ENCODE measurements at regions not wholly inside any gene's neighbourhood (a gene's known extent, or its start where the extent isn't known, plus 50 kb on each side); places are given as distances from the start of the nearest gene placed in this dataset.
"Not testable (repeated sequence)": the region's sequence is repeated elsewhere in the genome, so short reads cannot be mapped to it uniquely, and the experiment has no call there.

DNA sequence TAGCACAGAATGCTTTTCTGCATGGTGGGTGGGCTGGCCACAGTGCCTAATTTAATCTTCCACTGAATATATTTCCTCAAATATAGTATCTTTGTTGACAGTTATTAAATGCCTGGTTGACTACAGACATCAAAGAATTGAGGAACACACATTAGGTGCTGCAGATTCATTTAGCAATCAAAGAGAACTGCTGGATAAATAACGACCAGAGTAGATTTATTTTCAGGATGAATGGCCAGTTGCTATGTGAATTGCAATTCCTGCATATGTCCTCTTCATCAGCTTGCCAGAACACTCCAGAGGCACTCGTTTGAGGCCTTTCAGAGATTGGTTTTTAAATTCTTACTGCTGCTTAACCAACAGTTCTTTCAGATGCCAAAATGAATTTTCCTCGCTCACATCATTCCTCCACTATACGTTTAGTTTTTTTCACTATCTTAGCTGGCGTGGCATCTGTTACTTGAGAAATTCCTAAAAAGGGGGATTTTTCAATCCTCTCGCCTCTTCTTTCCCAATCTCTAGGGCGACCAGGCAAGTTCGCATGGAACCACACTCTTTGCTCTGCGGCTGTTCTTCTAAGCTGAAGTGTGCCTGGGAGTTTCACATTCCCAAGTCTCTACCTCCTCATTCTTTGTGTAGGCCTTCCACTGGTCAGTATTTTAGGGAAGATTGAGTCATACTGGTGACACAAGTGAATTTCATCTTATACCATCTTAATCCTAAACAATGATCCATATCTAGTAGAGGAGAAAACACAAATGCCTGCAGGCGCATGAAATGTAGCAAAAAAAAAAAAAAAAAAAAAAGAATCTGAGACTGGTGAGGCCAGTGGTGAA, 237.1 kb upstream of the NMUR2 start:
- POLR2A ChIA-PET = no interaction called here
- ATAC-seq (no peak), DNase-seq (no peak)
- H3K27ac Mint-ChIP-seq = no peak overlapping the region
- no peak overlapping the region for H3K4me3 Mint-ChIP-seq
- no peaks in the 10 kb centered on the region for H3K4me1 Mint-ChIP-seq
- H3K36me3 Mint-ChIP-seq = no peaks in the 10 kb centered on the region
- no peaks in the 10 kb centered on the region for H3K27me3 Mint-ChIP-seq
- peaks cover 0 to 9% (median 0%) of the 10 kb centered on the region in 9 donors for H3K9me3 Mint-ChIP-seq

DNA sequence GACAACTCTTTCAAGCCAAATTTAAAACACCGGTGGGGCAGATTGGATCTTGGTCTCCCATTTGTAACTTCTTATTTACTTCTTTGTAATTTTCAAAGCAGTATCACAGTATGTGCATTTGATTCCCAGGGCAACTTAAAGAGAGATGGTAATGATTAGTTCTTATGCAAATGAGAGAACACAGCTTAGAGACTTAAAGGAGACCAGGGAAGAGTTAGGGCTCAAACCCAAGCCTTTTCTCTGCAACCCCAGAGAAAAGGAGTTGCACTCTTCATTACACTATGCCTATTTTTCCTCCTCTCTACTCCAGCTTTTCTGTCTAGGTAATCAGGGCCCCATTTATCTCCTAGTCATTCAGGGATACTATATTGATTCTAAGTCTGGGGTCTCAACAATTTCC, 237.8 kb upstream of the NMUR2 start:
- Mint-ChIP-seq H3K27me3 (no peaks in the 10 kb centered on the region), H3K9me3 (peaks cover 0 to 9% (median 2%) of the 10 kb centered on the region in 9 donors), H3K4me3 (no peak overlapping the region), H3K36me3 (no peaks in the 10 kb centered on the region), H3K27ac (no peak overlapping the region), H3K4me1 (no peaks in the 10 kb centered on the region)
- ATAC-seq (no peak), DNase-seq (no peak)
- POLR2A ChIA-PET = no interaction called here

DNA sequence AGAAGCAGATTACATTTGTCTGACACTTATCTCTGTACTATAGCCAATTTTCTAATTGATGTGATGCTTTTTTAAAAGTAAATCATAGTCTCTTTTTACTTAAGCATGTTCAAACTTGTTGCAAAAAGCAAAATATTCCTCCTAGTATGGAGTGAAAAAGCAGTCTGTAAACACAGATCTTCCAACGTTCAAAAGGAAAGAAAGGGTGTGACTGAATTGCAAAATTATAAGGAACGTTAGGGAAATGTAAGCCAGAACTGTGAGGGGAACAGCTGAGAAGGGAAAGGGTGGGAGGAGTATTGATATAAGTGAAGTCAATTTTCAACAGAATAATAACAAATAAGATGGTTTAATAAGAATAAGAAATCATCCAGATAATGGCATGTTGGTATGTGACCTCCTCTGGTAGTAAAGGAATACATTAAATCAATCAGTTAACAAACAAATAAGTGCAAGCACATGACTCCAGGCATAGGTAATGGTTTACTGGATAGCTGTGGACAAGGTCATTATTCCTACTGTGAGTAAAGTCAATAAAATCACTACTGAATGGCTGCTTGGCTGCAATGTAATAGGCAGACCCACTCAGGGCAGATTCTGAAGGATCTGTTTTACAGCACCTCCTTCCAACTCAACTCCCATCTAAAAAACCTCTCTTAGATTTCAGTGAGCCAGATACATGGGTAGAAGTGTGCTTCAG, 239.1 kb upstream of the NMUR2 start:
- ATAC-seq (no peak), DNase-seq (no peak)
- Mint-ChIP-seq H3K4me3 (no peak overlapping the region), H3K9me3 (peaks cover 0 to 10% (median 0%) of the 10 kb centered on the region in 9 donors), H3K27ac (no peak overlapping the region), H3K27me3 (peaks cover 0 to 1% (median 0%) of the 10 kb centered on the region in 5 donors), H3K4me1 (no peaks in the 10 kb centered on the region), H3K36me3 (no peaks in the 10 kb centered on the region)
- POLR2A ChIA-PET = no interaction called here

DNA sequence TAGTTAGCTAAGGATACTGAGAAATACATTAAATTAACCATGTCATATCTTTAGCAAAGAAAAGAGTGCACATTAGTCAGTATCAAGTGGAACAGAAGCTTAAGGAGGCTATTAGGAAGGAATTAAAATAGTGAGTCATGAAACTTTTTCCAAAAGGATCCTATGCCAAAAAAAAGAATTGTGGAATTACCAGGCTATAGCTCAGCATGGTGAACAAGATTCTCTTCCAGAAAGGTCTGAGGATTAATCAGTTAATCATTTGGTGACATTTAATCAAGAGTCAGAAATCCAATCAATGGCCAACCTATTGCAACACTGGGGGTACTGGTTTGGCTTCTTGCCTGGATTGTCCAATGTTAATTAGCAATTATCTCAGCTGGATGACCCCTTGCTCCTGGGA, 244.5 kb upstream of the NMUR2 start:
- no peak overlapping the region for H3K27ac Mint-ChIP-seq
- POLR2A ChIA-PET = no interaction called here
- no peak overlapping the region for H3K4me3 Mint-ChIP-seq
- no peaks in the 10 kb centered on the region for H3K36me3 Mint-ChIP-seq
- no peak for ATAC-seq
- H3K27me3 Mint-ChIP-seq = peaks cover 0 to 1% (median 0%) of the 10 kb centered on the region in 5 donors
- peaks cover 0 to 10% (median 0%) of the 10 kb centered on the region in 9 donors for H3K9me3 Mint-ChIP-seq
- H3K4me1 Mint-ChIP-seq = no peaks in the 10 kb centered on the region
- no peak for DNase-seq

DNA sequence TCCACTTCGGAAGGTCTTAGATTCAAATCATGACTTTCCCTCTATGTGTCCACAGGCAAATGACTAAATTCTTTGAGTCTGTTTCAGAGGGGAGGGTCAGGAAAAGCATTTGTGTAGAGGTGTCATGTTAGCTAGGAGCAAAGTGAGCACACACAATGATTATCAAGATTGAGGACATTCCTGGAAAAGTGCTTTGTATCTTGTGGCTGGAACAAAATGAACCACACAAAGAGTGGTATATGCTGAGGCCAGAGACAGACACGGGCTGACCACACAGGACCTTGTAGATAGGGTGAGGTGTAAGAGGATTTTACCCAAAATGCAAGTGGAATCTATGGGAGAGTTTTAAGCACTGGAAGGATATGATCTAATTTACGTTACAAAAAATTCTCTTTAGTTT, 245.3 kb upstream of the NMUR2 start:
- Mint-ChIP-seq H3K27me3 (peaks cover 0 to 1% (median 0%) of the 10 kb centered on the region in 5 donors), H3K4me3 (no peak overlapping the region), H3K36me3 (no peaks in the 10 kb centered on the region), H3K4me1 (no peaks in the 10 kb centered on the region), H3K27ac (no peak overlapping the region), H3K9me3 (peaks cover 0 to 10% (median 0%) of the 10 kb centered on the region in 9 donors)
- POLR2A ChIA-PET = no interaction called here
- no peak for DNase-seq
- ATAC-seq = no peak

DNA sequence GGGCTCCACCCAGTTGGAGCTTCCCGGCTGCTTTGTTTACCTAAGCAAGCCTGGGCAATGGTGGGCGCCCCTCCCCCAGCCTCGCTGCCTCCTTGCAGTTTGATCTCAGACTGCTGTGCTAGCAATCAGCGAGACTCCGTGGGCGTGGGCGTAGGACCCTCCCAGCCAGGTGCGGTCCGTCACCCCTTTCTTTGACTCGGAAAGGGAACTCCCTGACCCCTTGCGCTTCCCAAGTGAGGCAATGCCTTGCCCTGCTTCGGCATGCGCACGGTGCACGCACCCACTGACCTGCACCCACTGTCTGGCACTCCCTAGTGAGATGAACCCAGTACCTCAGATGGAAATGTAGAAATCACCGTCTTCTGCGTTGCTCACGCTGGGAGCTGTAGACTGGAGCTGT, 254.4 kb upstream of the NMUR2 start:
- ATAC-seq, H3K27me3 Mint-ChIP-seq, H3K27ac Mint-ChIP-seq, H3K4me3 Mint-ChIP-seq, POLR2A ChIA-PET, H3K9me3 Mint-ChIP-seq, H3K36me3 Mint-ChIP-seq, DNase-seq, H3K4me1 Mint-ChIP-seq: not testable (repeated sequence)

DNA sequence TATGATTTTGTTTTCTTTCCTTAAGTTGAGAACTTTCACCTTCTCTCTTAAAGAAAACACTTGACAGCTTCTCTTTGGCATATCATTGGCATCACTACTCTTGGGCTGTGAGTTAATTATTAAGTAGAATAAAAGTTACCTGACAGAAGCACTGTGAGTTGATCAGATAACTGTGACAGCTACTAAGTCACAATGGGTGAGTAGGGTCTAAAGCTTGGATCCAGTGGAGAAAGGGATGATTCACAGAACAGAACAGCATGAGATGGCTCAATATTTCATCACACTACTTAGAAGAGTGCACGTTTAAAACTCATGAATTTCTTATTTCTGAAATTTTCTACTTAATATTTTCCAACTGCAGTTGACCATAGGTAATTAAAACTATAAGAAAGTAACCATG, 268.5 kb upstream of the NMUR2 start:
- H3K27me3 Mint-ChIP-seq = peaks cover 0 to 3% (median 0%) of the 10 kb centered on the region in 5 donors
- ATAC-seq (no peak), DNase-seq (no peak)
- peaks cover 0 to 2% (median 0%) of the 10 kb centered on the region in 9 donors for H3K9me3 Mint-ChIP-seq
- H3K36me3 Mint-ChIP-seq = no peaks in the 10 kb centered on the region
- no peak overlapping the region for H3K27ac Mint-ChIP-seq
- POLR2A ChIA-PET = no interaction called here
- H3K4me3 Mint-ChIP-seq = no peak overlapping the region
- no peaks in the 10 kb centered on the region for H3K4me1 Mint-ChIP-seq

DNA sequence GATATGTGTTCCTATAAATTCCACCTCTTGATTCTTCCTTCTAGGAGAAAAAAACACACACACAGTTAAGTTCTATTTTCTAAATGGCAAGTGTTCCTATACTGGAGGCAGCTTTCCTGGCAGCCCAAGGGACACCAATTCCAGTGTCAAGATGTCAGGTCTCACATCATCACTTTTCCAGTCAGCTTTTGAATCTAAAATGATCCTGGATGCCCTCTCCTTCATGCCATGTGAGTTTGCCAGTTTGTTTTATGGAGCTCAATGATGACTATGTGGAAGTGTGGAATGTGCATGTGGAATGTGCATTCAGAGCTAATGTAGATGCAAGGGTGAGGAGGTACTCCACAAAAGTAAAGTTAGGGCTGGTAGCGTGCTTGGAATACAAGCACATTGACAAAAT, 269.3 kb upstream of the NMUR2 start:
- H3K4me1 Mint-ChIP-seq = no peaks in the 10 kb centered on the region
- H3K4me3 Mint-ChIP-seq = no peak overlapping the region
- no peak for ATAC-seq
- no peak for DNase-seq
- peaks cover 0 to 3% (median 0%) of the 10 kb centered on the region in 9 donors for H3K9me3 Mint-ChIP-seq
- H3K27ac Mint-ChIP-seq = no peak overlapping the region
- no peaks in the 10 kb centered on the region for H3K36me3 Mint-ChIP-seq
- H3K27me3 Mint-ChIP-seq = peaks cover 0 to 3% (median 0%) of the 10 kb centered on the region in 5 donors
- POLR2A ChIA-PET = no interaction called here

DNA sequence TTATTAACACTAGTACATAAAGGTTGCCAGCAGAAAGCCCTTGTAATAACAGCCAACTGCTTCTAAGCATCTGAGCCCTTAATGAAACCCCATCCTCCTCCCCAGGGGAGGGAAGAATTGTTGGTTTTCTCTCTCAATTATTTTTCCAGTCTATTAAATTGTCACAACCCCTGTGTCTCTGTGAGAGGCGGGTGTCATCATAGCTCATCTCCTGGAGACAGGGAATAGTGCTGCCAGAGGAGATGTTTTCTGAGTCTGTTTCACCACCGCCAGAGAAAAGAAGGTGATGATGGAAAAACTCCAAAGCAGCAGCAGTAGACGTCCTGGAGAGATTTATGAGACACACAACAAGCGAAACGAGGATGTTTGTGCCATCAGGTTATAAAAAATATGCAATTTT, 271.1 kb upstream of the NMUR2 start:
- POLR2A ChIA-PET = no interaction called here
- no peak for ATAC-seq
- H3K27ac Mint-ChIP-seq = no peak overlapping the region
- H3K36me3 Mint-ChIP-seq = no peaks in the 10 kb centered on the region
- H3K9me3 Mint-ChIP-seq = peaks cover 0 to 9% (median 3%) of the 10 kb centered on the region in 9 donors
- H3K27me3 Mint-ChIP-seq = peaks cover 0 to 3% (median 0%) of the 10 kb centered on the region in 5 donors
- H3K4me3 Mint-ChIP-seq = no peak overlapping the region
- DNase-seq = no peak
- no peaks in the 10 kb centered on the region for H3K4me1 Mint-ChIP-seq

DNA sequence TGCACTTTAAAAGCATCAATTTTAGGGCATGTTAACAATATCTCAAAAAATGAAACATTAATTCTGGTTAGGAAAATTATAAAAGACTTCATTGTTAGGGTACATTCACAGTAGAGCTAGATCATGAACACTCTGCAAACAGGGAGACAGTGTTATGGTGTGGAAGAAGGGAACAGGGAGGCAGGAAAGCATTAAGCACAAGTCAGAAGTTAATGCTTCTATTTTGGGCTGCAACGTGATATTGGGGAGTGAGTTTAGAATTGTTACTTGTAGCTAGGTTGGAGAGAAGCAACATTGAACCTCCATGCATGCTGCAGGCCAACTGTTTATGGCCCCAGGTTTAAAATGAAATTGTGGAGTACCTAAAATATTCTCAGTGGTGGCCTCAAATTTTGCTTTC, 278.1 kb upstream of the NMUR2 start:
- Mint-ChIP-seq H3K4me3 (no peak overlapping the region), H3K27ac (no peak overlapping the region), H3K9me3 (peaks cover 6 to 47% (median 18%) of the 10 kb centered on the region in 9 donors), H3K27me3 (peaks cover 0 to 1% (median 0%) of the 10 kb centered on the region in 5 donors), H3K4me1 (no peaks in the 10 kb centered on the region), H3K36me3 (peaks cover 0 to 5% (median 0%) of the 10 kb centered on the region in 3 donors)
- POLR2A ChIA-PET = no interaction called here
- ATAC-seq = no peak
- no peak for DNase-seq

DNA sequence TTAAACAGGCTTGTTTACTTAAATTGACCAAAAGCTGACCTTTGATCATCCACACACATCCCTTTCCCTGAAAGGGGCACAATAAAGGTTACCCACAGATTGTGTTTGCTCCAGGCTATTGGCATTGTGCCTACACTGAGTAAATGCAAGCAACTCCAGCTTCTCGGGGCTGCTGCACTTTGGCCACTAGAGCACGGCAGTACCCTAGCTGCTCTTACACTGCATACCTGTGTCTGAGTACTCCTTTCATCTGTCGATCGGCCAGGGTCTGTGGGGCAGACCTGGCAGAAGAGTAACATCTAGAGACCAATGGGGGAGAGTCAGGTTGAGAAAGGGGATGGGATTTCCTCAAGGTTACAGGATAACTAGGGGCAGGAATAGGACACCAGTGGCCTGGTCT, 281.9 kb upstream of the NMUR2 start:
- peaks cover 5 to 38% (median 13%) of the 10 kb centered on the region in 9 donors for H3K9me3 Mint-ChIP-seq
- H3K4me1 Mint-ChIP-seq = no peaks in the 10 kb centered on the region
- peak overlapping the region in 1 of 10 donors; percentile 14 for H3K27ac Mint-ChIP-seq
- H3K4me3 Mint-ChIP-seq = no peak overlapping the region
- no peak for DNase-seq
- H3K27me3 Mint-ChIP-seq = peaks cover 0 to 1% (median 0%) of the 10 kb centered on the region in 5 donors
- POLR2A ChIA-PET = no interaction called here
- ATAC-seq = no peak
- H3K36me3 Mint-ChIP-seq = peaks cover 0 to 5% (median 0%) of the 10 kb centered on the region in 3 donors

DNA sequence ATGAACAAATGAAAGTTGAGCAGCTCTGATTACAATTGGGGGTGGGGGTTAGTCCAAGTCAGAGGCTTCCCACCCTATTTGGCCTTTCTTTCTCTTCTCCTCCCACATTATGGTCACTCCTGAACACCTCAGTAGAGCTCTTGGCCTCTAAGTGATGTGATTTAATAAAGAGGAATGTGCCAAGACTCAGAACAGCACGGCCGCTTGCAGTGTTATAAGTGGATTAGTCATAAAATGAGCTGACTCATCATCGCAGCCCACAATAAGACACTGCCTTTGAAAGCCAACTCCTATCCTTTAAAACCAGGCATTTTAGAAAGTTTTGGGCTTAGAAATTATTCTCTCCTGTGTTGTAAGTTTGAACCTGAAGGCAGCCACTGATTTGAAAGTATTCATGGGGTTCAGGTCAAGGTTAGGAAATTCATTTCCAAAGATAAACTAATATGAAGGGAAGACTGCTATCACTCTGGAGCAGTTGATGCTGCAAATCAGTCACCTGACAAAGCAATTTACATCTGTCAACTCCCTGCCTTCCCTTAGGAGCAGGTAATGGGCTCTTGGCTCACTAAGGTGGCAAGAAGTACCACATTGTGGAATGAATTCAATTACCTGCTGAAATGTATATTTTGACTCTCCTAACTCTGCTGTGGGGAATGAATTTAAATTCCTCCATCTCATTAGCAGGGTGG, 283.6 kb upstream of the NMUR2 start:
- no peak for DNase-seq
- POLR2A ChIA-PET = no interaction called here
- Mint-ChIP-seq H3K36me3 (peaks cover 0 to 5% (median 0%) of the 10 kb centered on the region in 3 donors), H3K4me3 (no peak overlapping the region), H3K27me3 (no peaks in the 10 kb centered on the region), H3K4me1 (no peaks in the 10 kb centered on the region), H3K9me3 (peaks cover 3 to 38% (median 13%) of the 10 kb centered on the region in 9 donors), H3K27ac (no peak overlapping the region)
- ATAC-seq = no peak

DNA sequence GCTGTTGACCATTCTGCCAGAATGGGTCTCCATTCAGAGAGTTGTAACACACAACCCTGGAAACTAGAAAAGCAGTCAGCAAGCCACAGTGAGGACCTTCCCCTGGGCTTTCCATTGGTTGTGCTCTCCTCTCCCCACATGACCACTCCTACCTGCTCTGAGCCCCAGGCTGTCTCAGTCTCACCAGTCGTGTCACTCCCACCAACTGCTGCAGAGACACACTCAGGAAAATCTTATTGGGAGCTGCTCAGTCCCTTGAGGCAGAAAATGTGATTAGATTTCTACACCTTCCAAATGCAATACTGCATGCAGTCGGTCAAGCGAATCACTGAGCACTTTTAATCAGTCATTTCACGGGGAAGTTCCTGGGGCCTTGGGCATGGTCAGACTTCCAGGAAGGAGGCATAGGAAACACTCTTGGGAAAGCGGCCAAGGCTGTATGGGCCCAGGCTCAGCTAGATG, 284.2 kb upstream of the NMUR2 start:
- Mint-ChIP-seq H3K27ac (no peak overlapping the region), H3K36me3 (peaks cover 0 to 5% (median 0%) of the 10 kb centered on the region in 3 donors)
- ATAC-seq = no peak

More for the DNA sequence above, 284.2 kb upstream of the NMUR2 start:
- H3K4me3 Mint-ChIP-seq = no peak overlapping the region
- no peaks in the 10 kb centered on the region for H3K4me1 Mint-ChIP-seq
- H3K9me3 Mint-ChIP-seq = peaks cover 3 to 36% (median 13%) of the 10 kb centered on the region in 9 donors
- no peak for DNase-seq
- H3K27me3 Mint-ChIP-seq = no peaks in the 10 kb centered on the region
- POLR2A ChIA-PET = no interaction called here

Measured in naive thymus-derived CD8-positive, alpha-beta T cell (primary cell).